Hematopoietic multipotent progenitor cell treated with erythropoietin and hydrocortisone succinate and interleukin-3 and kit ligand, for 6 days (in vitro differentiated cells): ENCODE measurements at regions not wholly inside any gene's neighbourhood (a gene's known extent, or its start where the extent isn't known, plus 50 kb on each side); places are given as distances from the start of the nearest gene placed in this dataset.

Experiments
- DNase-seq: peaks from one replicate; pipeline ENCODE4 v3.0.0-alpha.2; 2015

GRCh38 chr14:61226015-61226654, 55.0 kb downstream of the TMEM30B start:
- no peak for DNase-seq

GRCh38 chr14:61225344-61225743, 55.8 kb downstream of the TMEM30B start:
- DNase-seq, result no peak

- DNase-seq, result no peak
These were observed 57.6 kb downstream of the TMEM30B start for GRCh38 chr14:61223552-61223951.

GRCh38 chr14:61222388-61222787, 58.8 kb downstream of the TMEM30B start:
- DNase-seq, result no peak

GRCh38 chr14:61221906-61222305, 59.2 kb downstream of the TMEM30B start:
- DNase-seq, result no peak

- no peak for DNase-seq
These were observed 61.5 kb downstream of the TMEM30B start for GRCh38 chr14:61219673-61220072.

GRCh38 chr14:61219256-61219655, 61.9 kb downstream of the TMEM30B start:
- DNase-seq, result no peak

- DNase-seq, result no peak
These were observed 62.4 kb downstream of the TMEM30B start for GRCh38 chr14:61218767-61219166.

- DNase-seq, result no peak
These were observed 63.0 kb downstream of the TMEM30B start for GRCh38 chr14:61218157-61218556.

- no peak for DNase-seq
These were observed 63.6 kb downstream of the TMEM30B start for GRCh38 chr14:61217516-61217915.

GRCh38 chr14:61215222-61216020, 65.7 kb downstream of the TMEM30B start:
- no peak for DNase-seq

- no peak for DNase-seq
These were observed 67.2 kb downstream of the TMEM30B start for GRCh38 chr14:61213920-61214319.

- no peak for DNase-seq
These were observed 67.9 kb downstream of the TMEM30B start for GRCh38 chr14:61213191-61213621.

GRCh38 chr14:61212546-61212945, 68.6 kb downstream of the TMEM30B start:
- DNase-seq, result no peak

GRCh38 chr14:61211476-61212255, 69.5 kb downstream of the TMEM30B start:
- no peak for DNase-seq

GRCh38 chr14:61203081-61203753, 77.9 kb downstream of the TMEM30B start:
- DNase-seq, result no peak

GRCh38 chr14:61202124-61202523, 79.0 kb downstream of the TMEM30B start:
- DNase-seq, result no peak

- no peak for DNase-seq
These were observed 80.0 kb downstream of the TMEM30B start for GRCh38 chr14:61201171-61201570.

GRCh38 chr14:61197416-61197815, 83.7 kb downstream of the TMEM30B start:
- DNase-seq, result no peak

GRCh38 chr14:61196792-61197191, 84.3 kb downstream of the TMEM30B start:
- no peak for DNase-seq

GRCh38 chr14:61196034-61196433, 85.1 kb downstream of the TMEM30B start:
- no peak for DNase-seq

GRCh38 chr14:61193476-61193875, 87.7 kb downstream of the TMEM30B start:
- no peak for DNase-seq

- DNase-seq, result no peak
These were observed 88.1 kb downstream of the TMEM30B start for GRCh38 chr14:61192989-61193388.
